Astrocyte of the spinal cord (primary cell): ENCODE measurements at regions not wholly inside any gene's neighbourhood (a gene's known extent, or its start where the extent isn't known, plus 50 kb on each side); places are given as distances from the start of the nearest gene placed in this dataset.

ENCODE experiments used
- DNase-seq: peaks from one replicate; pipeline ENCODE4 v3.0.0; 2011; ENCODE audit warnings: low read depth, low spot score
- H3K4me3 ChIP-seq: 2 replicates; pipeline ENCODE4 v1.5.1; 2011; ENCODE audit warnings: low read depth, mild to moderate bottlenecking, low read length, moderate library complexity
- CTCF ChIP-seq: IDR thresholded peaks from 2 replicates; pipeline ENCODE4 v1.5.1; 2012; ENCODE audit warnings: low read depth, mild to moderate bottlenecking, low read length, inconsistent platforms
- in situ Hi-C: cut with HindIII; loops from 2 replicates; pipeline ENCODE4 v1.10.0; 2017; ENCODE audit warnings: low sequenced_read_pairs

- no peak overlapping the region for H3K4me3 ChIP-seq
- in situ Hi-C loops = no loop called here
- DNase-seq = no peak
- TF ChIP-seq CTCF = no peak
These were observed 961.9 kb upstream of the TMEM132C start for GRCh38 chr12:127304751-127305725.

- peak; percentile 9 for DNase-seq
- in situ Hi-C loops = no loop called here
- no peak overlapping the region for H3K4me3 ChIP-seq
- TF ChIP-seq CTCF = no peak
These were observed 960.3 kb upstream of the TMEM132C start for GRCh38 chr12:127306604-127307215.

GRCh38 chr12:127307528-127307927 is 959.4 kb upstream of the TMEM132C start:
- TF ChIP-seq CTCF = no peak
- no peak overlapping the region for H3K4me3 ChIP-seq
- DNase-seq = no peak
- in situ Hi-C loops = no loop called here

GRCh38 chr12:127308148-127308547 is 958.8 kb upstream of the TMEM132C start:
- H3K4me3 ChIP-seq = no peak overlapping the region
- no peak for TF ChIP-seq CTCF
- no peak for DNase-seq
- in situ Hi-C loops = no loop called here

GRCh38 chr12:127310548-127310947 is 956.4 kb upstream of the TMEM132C start:
- in situ Hi-C loops = no loop called here
- no peak for TF ChIP-seq CTCF
- no peak overlapping the region for H3K4me3 ChIP-seq
- DNase-seq = no peak

GRCh38 chr12:127311720-127312364 is 955.1 kb upstream of the TMEM132C start:
- TF ChIP-seq CTCF = no peak
- no peak for DNase-seq
- in situ Hi-C loops = no loop called here
- no peak overlapping the region for H3K4me3 ChIP-seq
